Ishikawa (cell line): ENCODE measurements at regions not wholly inside any gene's neighbourhood (a gene's known extent, or its start where the extent isn't known, plus 50 kb on each side); places are given as distances from the start of the nearest gene placed in this dataset.

Experiments
- CEBPB ChIP-seq: IDR thresholded peaks from 2 replicates; pipeline ENCODE4 v1.6.1; 2012
- CREB1 ChIP-seq: IDR thresholded peaks from 2 replicates; pipeline ENCODE4 v1.6.1; 2012; ENCODE audit warnings: low read depth
- EGR1 ChIP-seq: IDR thresholded peaks from 2 replicates; pipeline ENCODE4 v1.6.1; 2012
- EP300 ChIP-seq: IDR thresholded peaks from 2 replicates; pipeline ENCODE4 v1.6.1; 2012; ENCODE audit warnings: borderline replicate concordance
- FOXM1 ChIP-seq: IDR thresholded peaks from 2 replicates; pipeline ENCODE4 v1.6.1; 2012; ENCODE audit warnings: low read depth, borderline replicate concordance
- MAX ChIP-seq: IDR thresholded peaks from 2 replicates; pipeline ENCODE4 v1.6.1; 2012
- NFIC ChIP-seq: IDR thresholded peaks from 2 replicates; pipeline ENCODE4 v1.6.1; 2012
- RAD21 ChIP-seq: IDR thresholded peaks from 2 replicates; pipeline ENCODE4 v1.6.1; 2012; ENCODE audit warnings: low read depth
- TAF1 ChIP-seq: IDR thresholded peaks from 2 replicates; pipeline ENCODE4 v1.6.1; 2012; ENCODE audit warnings: low read depth, mild to moderate bottlenecking
- TCF12 ChIP-seq: IDR thresholded peaks from 2 replicates; pipeline ENCODE4 v1.6.1; 2012; ENCODE audit warnings: low read depth
- TEAD4 ChIP-seq: IDR thresholded peaks from 2 replicates; pipeline ENCODE4 v1.6.1; 2012
- USF1 ChIP-seq: IDR thresholded peaks from 2 replicates; pipeline ENCODE4 v1.6.1; 2012
- YY1 ChIP-seq: IDR thresholded peaks from 2 replicates; pipeline ENCODE4 v1.6.1; 2012; ENCODE audit warnings: low read depth
- ZBTB7A ChIP-seq: IDR thresholded peaks from 2 replicates; pipeline ENCODE4 v1.6.1; 2012; ENCODE audit warnings: low read depth
- TF ChIP-seq, protein P1 (sequence below): IDR thresholded peaks from 2 replicates; pipeline ENCODE4 v1.6.1; 2012; ENCODE audit warnings: low read depth, mild to moderate bottlenecking

- TF ChIP-seq CEBPB (no peak), NFIC (no peak), EGR1 (no peak), FOXM1 (no peak), RAD21 (no peak), USF1 (no peak), TCF12 (no peak), TAF1 (no peak), CREB1 (no peak), MAX (no peak), ZBTB7A (no peak), EP300 (no peak), YY1 (no peak)
- TF ChIP-seq, protein P1, sequence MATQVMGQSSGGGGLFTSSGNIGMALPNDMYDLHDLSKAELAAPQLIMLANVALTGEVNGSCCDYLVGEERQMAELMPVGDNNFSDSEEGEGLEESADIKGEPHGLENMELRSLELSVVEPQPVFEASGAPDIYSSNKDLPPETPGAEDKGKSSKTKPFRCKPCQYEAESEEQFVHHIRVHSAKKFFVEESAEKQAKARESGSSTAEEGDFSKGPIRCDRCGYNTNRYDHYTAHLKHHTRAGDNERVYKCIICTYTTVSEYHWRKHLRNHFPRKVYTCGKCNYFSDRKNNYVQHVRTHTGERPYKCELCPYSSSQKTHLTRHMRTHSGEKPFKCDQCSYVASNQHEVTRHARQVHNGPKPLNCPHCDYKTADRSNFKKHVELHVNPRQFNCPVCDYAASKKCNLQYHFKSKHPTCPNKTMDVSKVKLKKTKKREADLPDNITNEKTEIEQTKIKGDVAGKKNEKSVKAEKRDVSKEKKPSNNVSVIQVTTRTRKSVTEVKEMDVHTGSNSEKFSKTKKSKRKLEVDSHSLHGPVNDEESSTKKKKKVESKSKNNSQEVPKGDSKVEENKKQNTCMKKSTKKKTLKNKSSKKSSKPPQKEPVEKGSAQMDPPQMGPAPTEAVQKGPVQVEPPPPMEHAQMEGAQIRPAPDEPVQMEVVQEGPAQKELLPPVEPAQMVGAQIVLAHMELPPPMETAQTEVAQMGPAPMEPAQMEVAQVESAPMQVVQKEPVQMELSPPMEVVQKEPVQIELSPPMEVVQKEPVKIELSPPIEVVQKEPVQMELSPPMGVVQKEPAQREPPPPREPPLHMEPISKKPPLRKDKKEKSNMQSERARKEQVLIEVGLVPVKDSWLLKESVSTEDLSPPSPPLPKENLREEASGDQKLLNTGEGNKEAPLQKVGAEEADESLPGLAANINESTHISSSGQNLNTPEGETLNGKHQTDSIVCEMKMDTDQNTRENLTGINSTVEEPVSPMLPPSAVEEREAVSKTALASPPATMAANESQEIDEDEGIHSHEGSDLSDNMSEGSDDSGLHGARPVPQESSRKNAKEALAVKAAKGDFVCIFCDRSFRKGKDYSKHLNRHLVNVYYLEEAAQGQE, result no peak
Observed at GRCh38 chrX:127300511-127300910, 481.0 kb downstream of the PRR32 start.

GRCh38 chrX:127302841-127303240 lies 483.3 kb downstream of the PRR32 start:
- TF ChIP-seq YY1, result no peak
- no peak for TF ChIP-seq CEBPB
- TF ChIP-seq NFIC, result no peak
- TF ChIP-seq ZBTB7A, result no peak
- no peak for TF ChIP-seq CREB1
- no peak for TF ChIP-seq TCF12
- TF ChIP-seq, protein P1, result no peak
- TF ChIP-seq MAX, result no peak
- TF ChIP-seq USF1, result no peak
- TF ChIP-seq EP300, result no peak
- TF ChIP-seq RAD21, result no peak
- TF ChIP-seq TAF1, result no peak
- TF ChIP-seq EGR1, result no peak
- TF ChIP-seq FOXM1, result no peak
- TF ChIP-seq TEAD4, result no peak

GRCh38 chrX:127305013-127305412 lies 485.5 kb downstream of the PRR32 start:
- no peak for TF ChIP-seq RAD21
- TF ChIP-seq USF1, result no peak
- no peak for TF ChIP-seq YY1
- no peak for TF ChIP-seq NFIC
- TF ChIP-seq FOXM1, result no peak
- TF ChIP-seq EGR1, result no peak
- no peak for TF ChIP-seq EP300
- TF ChIP-seq CEBPB, result no peak
- TF ChIP-seq TCF12, result no peak
- TF ChIP-seq MAX, result no peak
- no peak for TF ChIP-seq ZBTB7A
- no peak for TF ChIP-seq TEAD4
- TF ChIP-seq, protein P1, result no peak
- no peak for TF ChIP-seq TAF1
- TF ChIP-seq CREB1, result no peak

GRCh38 chrX:127306262-127306661 lies 486.7 kb downstream of the PRR32 start:
- TF ChIP-seq USF1 (no peak), YY1 (no peak), CREB1 (no peak), NFIC (no peak), FOXM1 (no peak), RAD21 (no peak), ZBTB7A (no peak), CEBPB (no peak), TEAD4 (no peak)
